Endothelial cell (in vitro differentiated cells): ENCODE measurements at regions not wholly inside any gene's neighbourhood (a gene's known extent, or its start where the extent isn't known, plus 50 kb on each side); places are given as distances from the start of the nearest gene placed in this dataset.

Source experiments
- DNase-seq: peaks from one replicate; pipeline ENCODE4 v3.0.0; 2021; ENCODE audit warnings: low spot score
- H3K27ac Mint-ChIP-seq: one replicate; pipeline ENCODE4 v1.8.0; 2021; ENCODE audit warnings: mixed read lengths, inconsistent platforms; ENCODE audit not compliant: unreplicated experiment
- H3K27me3 Mint-ChIP-seq: one replicate; pipeline ENCODE4 v1.8.0; 2021; ENCODE audit warnings: mild to moderate bottlenecking, moderate library complexity, mixed read lengths, inconsistent platforms; ENCODE audit not compliant: unreplicated experiment
- H3K36me3 Mint-ChIP-seq: one replicate; pipeline ENCODE4 v1.8.0; 2021; ENCODE audit warnings: mild to moderate bottlenecking, low read depth, mixed read lengths, inconsistent platforms; ENCODE audit not compliant: unreplicated experiment
- H3K4me1 Mint-ChIP-seq: one replicate; pipeline ENCODE4 v1.8.0; 2021; ENCODE audit warnings: mild to moderate bottlenecking, mixed read lengths, inconsistent platforms; ENCODE audit not compliant: unreplicated experiment
- H3K4me3 Mint-ChIP-seq: one replicate; pipeline ENCODE4 v1.8.0; 2021; ENCODE audit warnings: mild to moderate bottlenecking, mixed read lengths, inconsistent platforms; ENCODE audit not compliant: unreplicated experiment
- H3K9me3 Mint-ChIP-seq: one replicate; pipeline ENCODE4 v1.8.0; 2021; ENCODE audit warnings: mixed read lengths, inconsistent platforms; ENCODE audit not compliant: unreplicated experiment
- CTCF ChIP-seq: fragments of 200-600 bp; sonication (generic); IDR thresholded peaks from one replicate; pipeline ENCODE4 v1.5.0; 2021; ENCODE audit warnings: antibody characterized with exemption; ENCODE audit not compliant: unreplicated experiment

GRCh38 chr6:95175927-95176675, 401.2 kb upstream of the MANEA start:
- no peaks in the 10 kb centered on the region for H3K9me3 Mint-ChIP-seq
- H3K27me3 Mint-ChIP-seq: no peaks in the 10 kb centered on the region
- no peak for DNase-seq
- H3K27ac Mint-ChIP-seq: no peak overlapping the region
- no peak overlapping the region for H3K4me3 Mint-ChIP-seq
- no peaks in the 10 kb centered on the region for H3K36me3 Mint-ChIP-seq
- no peaks in the 10 kb centered on the region for H3K4me1 Mint-ChIP-seq
- TF ChIP-seq CTCF: no peak

- Mint-ChIP-seq H3K4me1 (no peaks in the 10 kb centered on the region), H3K4me3 (no peak overlapping the region), H3K9me3 (no peaks in the 10 kb centered on the region), H3K27ac (no peak overlapping the region), H3K36me3 (no peaks in the 10 kb centered on the region), H3K27me3 (no peaks in the 10 kb centered on the region)
- no peak for TF ChIP-seq CTCF
- no peak for DNase-seq
Measured at GRCh38 chr6:95185874-95186273, 391.5 kb upstream of the MANEA start.

DNA sequence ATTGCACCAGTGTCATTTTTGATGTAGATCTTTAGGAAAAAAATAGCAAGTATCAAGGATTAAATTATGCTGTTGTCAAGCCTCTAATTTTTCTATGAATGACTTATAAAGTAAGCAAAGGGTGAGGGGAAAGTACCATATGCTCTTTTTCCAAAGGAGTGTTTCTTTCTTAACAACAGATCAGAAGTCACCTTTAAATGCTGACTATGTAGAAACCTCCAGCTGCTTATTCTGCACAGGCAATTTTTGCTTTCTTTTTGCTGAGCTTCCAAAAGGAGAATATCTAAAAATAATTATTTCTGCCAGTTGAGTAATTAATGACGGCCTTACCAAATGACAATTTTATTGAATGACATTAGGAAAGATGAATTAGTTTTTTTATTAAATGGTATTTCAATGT, 390.6 kb upstream of the MANEA start:
- DNase-seq: no peak
- no peaks in the 10 kb centered on the region for H3K4me1 Mint-ChIP-seq

GRCh38 chr6:95197590-95197989, 379.7 kb upstream of the MANEA start:
- DNase-seq: no peak
- H3K9me3 Mint-ChIP-seq: no peaks in the 10 kb centered on the region
- TF ChIP-seq CTCF: no peak
- no peaks in the 10 kb centered on the region for H3K27me3 Mint-ChIP-seq
- no peak overlapping the region for H3K4me3 Mint-ChIP-seq
- no peaks in the 10 kb centered on the region for H3K4me1 Mint-ChIP-seq
- no peaks in the 10 kb centered on the region for H3K36me3 Mint-ChIP-seq
- H3K27ac Mint-ChIP-seq: no peak overlapping the region

More for the DNA sequence above, 390.6 kb upstream of the MANEA start:
- Mint-ChIP-seq H3K27ac (no peak overlapping the region), H3K9me3 (no peaks in the 10 kb centered on the region), H3K36me3 (no peaks in the 10 kb centered on the region), H3K27me3 (no peaks in the 10 kb centered on the region), H3K4me3 (no peak overlapping the region)
- no peak for TF ChIP-seq CTCF

DNA sequence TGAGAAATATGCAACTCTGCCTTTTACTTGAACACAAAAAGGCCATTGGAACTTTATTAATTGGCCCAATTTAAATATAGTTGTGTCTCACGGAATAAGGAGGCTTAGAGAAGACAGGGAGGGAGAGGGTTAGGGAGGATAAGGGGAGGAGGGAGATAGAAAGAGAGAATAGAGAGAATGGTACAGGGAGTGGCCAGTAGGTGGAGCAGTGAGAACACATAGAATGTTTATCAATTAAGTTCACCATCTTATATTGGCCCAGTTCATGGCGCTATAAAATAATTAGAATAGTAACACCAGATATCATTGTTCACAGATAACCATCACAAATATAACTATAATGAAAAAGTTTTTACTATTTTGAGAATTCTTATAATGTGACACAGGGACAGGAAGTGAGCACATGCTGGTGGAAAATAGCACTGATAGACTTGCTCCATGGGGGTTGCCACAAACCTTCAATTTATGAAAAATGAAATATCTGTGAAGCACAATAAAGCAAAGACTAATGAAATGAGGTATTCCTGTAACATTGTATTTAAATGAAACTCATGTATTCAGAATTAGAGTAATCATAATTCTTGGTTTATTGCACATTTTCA, 374.1 kb upstream of the MANEA start:
- no peaks in the 10 kb centered on the region for H3K36me3 Mint-ChIP-seq
- no peaks in the 10 kb centered on the region for H3K4me1 Mint-ChIP-seq
- TF ChIP-seq CTCF: peak; percentile 74
- no peak overlapping the region for H3K4me3 Mint-ChIP-seq
- no peaks in the 10 kb centered on the region for H3K9me3 Mint-ChIP-seq
- no peak overlapping the region for H3K27ac Mint-ChIP-seq
- H3K27me3 Mint-ChIP-seq: no peaks in the 10 kb centered on the region
- peak; percentile 48 for DNase-seq
